ENCODE measurements at regions not wholly inside any gene's neighbourhood (a gene's known extent, or its start where the extent isn't known, plus 50 kb on each side); places are given as distances from the start of the nearest gene placed in this dataset.

- Histone ChIP-seq H3K9me3 (ENCODE audit: control insufficient read depth, insufficient read depth, low read depth, low read length) (no peaks in the 10 kb centered on the region), H3K9ac (ENCODE audit: insufficient read depth, low read length) (no peak overlapping the region), H3K4me2 (ENCODE audit: extremely low read depth, insufficient read depth, low read length) (no peak overlapping the region), H3K36me3 (ENCODE audit: control insufficient read depth, insufficient read depth, low read length) (no peaks in the 10 kb centered on the region), H2AFZ (ENCODE audit: low read length) (no peak overlapping the region), H3K27ac (ENCODE audit: insufficient read depth, low read length) (no peak overlapping the region), H3K27me3 (ENCODE audit: control insufficient read depth, insufficient read depth, low read length) (no peaks in the 10 kb centered on the region), H3K4me3 (replicated peaks in 1 of 4; ENCODE audit: control extremely low read depth in 1 of 4, insufficient read depth in 1 of 4, low read depth in 3 of 4, low read length in 4 of 4) (no peak overlapping the region), H3K4me1 (ENCODE audit: control insufficient read depth, extremely low read depth, insufficient read depth, low read length) (no peaks in the 10 kb centered on the region), H3K79me2 (ENCODE audit: control insufficient read depth, insufficient read depth, low read length) (no peaks in the 10 kb centered on the region), H4K20me1 (ENCODE audit: control insufficient read depth, extremely low read depth, insufficient read depth, low read length) (no peaks in the 10 kb centered on the region)
- no peak for DNase-seq (ENCODE audit: low read depth in 2 of 2)
- TF ChIP-seq CTCF (conservative IDR thresholded peaks at IDR 0.05 in 1 of 2, IDR thresholded peaks at IDR 0.05 in 1 of 2; ENCODE audit: low read depth in 1 of 2, low read length in 2 of 2) (no peak), EZH2 (IDR thresholded peaks at IDR 0.05; ENCODE audit: low read length, missing control alignments) (no peak)
Measured at GRCh38 chr12:107284692-107285091, 191.3 kb upstream of the CRY1 start.

- peak in 1 of 2 donors; percentile 29 for DNase-seq (ENCODE audit: low read depth in 2 of 2)
Measured at GRCh38 chr12:107287436-107288413, 194.4 kb upstream of the CRY1 start.

More at GRCh38 chr12:107287436-107288413, 194.4 kb upstream of the CRY1 start:
- Histone ChIP-seq H3K36me3 (ENCODE audit: control insufficient read depth, insufficient read depth, low read length) (no peaks in the 10 kb centered on the region), H3K4me2 (ENCODE audit: extremely low read depth, insufficient read depth, low read length) (peak overlapping the region; percentile 29), H3K27ac (ENCODE audit: insufficient read depth, low read length) (no peak overlapping the region), H3K4me3 (replicated peaks in 1 of 4; ENCODE audit: control extremely low read depth in 1 of 4, insufficient read depth in 1 of 4, low read depth in 3 of 4, low read length in 4 of 4) (no peak overlapping the region), H4K20me1 (ENCODE audit: control insufficient read depth, extremely low read depth, insufficient read depth, low read length) (no peaks in the 10 kb centered on the region), H3K79me2 (ENCODE audit: control insufficient read depth, insufficient read depth, low read length) (no peaks in the 10 kb centered on the region), H3K9ac (ENCODE audit: insufficient read depth, low read length) (no peak overlapping the region), H3K4me1 (ENCODE audit: control insufficient read depth, extremely low read depth, insufficient read depth, low read length) (no peaks in the 10 kb centered on the region), H3K9me3 (ENCODE audit: control insufficient read depth, insufficient read depth, low read depth, low read length) (no peaks in the 10 kb centered on the region), H3K27me3 (ENCODE audit: control insufficient read depth, insufficient read depth, low read length) (no peaks in the 10 kb centered on the region), H2AFZ (ENCODE audit: low read length) (peak overlapping the region; percentile 6)
- no peak for TF ChIP-seq EZH2 (IDR thresholded peaks at IDR 0.05; ENCODE audit: low read length, missing control alignments)
- no peak for TF ChIP-seq CTCF (conservative IDR thresholded peaks at IDR 0.05 in 1 of 2, IDR thresholded peaks at IDR 0.05 in 1 of 2; ENCODE audit: low read depth in 1 of 2, low read length in 2 of 2)

All from fibroblast of lung (primary cell).